SH-SY5Y (cell line): ENCODE measurements at regions not wholly inside any gene's neighbourhood (a gene's known extent, or its start where the extent isn't known, plus 50 kb on each side); places are given as distances from the start of the nearest gene placed in this dataset.

ENCODE experiments used
- GATA2 ChIP-seq: IDR thresholded peaks from 2 replicates; pipeline ENCODE4 v1.6.1; 2011; ENCODE audit warnings: mild to moderate bottlenecking, low read depth, low read length
- GATA3 ChIP-seq: IDR thresholded peaks from 2 replicates; pipeline ENCODE4 v1.6.1; 2011; ENCODE audit warnings: low read depth, mild to moderate bottlenecking, low read length, moderate library complexity

DNA sequence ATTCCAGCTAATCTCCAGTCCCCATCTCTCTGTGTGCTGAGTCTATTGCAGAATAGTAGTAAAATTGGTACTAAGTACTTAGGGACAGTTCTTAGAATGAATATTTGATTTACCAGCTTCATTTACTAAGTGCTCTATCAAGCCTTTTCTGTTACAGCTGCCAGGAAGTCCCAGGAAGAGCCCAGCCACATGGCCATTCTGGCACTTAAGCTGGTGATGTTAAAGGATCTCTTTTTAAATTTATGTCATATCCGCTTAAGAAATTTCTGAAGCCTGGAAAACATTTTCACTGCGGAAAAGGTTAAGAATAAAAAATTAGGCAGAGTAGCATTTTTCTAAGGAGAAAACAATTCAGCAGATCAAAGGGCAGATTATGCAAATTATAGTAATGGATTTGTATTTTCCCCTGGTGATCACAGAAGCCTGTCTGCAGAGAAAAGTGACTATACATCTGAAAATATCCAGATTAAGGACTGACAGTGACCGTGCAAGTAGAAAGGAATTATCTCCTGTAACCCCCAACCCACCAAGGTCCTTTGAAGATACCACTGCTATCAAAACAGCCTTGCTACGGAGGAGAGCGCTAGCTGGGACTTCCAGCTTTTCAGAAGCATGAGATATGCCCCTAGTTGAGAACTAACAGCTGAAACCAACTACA, 260.8 kb downstream of the SH3BP4 start:
- TF ChIP-seq GATA2, result peak; percentile 51; the same call in 1 of the 2 replicates
- 0 out of 2 replicates have a peak, but pooled peaks have one; percentile 23 for TF ChIP-seq GATA3
